Astrocyte (in vitro differentiated cells and primary cell): ENCODE measurements at regions not wholly inside any gene's neighbourhood (a gene's known extent, or its start where the extent isn't known, plus 50 kb on each side); places are given as distances from the start of the nearest gene placed in this dataset.

ENCODE experiments used
- DNase-seq: peaks from one replicate; pipeline ENCODE4 v3.0.0-alpha.2; 2010; ENCODE audit warnings: low read depth
- FAIRE-seq: peaks from 2 replicates; lab custom pipeline; 2011; peaks lifted over from hg19 to GRCh38; lab: Jason Lieb, UNC
- H2AFZ ChIP-seq: 2 replicates; pipeline ENCODE4 v1.6.0; 2012; ENCODE audit warnings: low read depth, low read length, inconsistent platforms
- H3K27ac ChIP-seq: 2 replicates; pipeline ENCODE4 v1.5.1; 2011; ENCODE audit warnings: low read depth, low read length, inconsistent platforms
- H3K27me3 ChIP-seq: 2 replicates; pipeline ENCODE4 v1.6.0; 2011; ENCODE audit warnings: low read length, inconsistent platforms; ENCODE audit not compliant: insufficient read depth
- H3K36me3 ChIP-seq: 2 replicates; pipeline ENCODE4 v1.5.1; 2011; ENCODE audit warnings: low read length, inconsistent platforms; ENCODE audit not compliant: insufficient read depth
- H3K4me1 ChIP-seq: 2 replicates; pipeline ENCODE4 v1.5.1; 2011; ENCODE audit warnings: low read length, inconsistent platforms; ENCODE audit not compliant: insufficient read depth
- H3K4me2 ChIP-seq: 2 replicates; pipeline ENCODE4 v1.6.0; 2012; ENCODE audit warnings: low read length, inconsistent platforms
- H3K4me3 ChIP-seq: 2 replicates; pipeline ENCODE4 v1.5.1; 2011; ENCODE audit warnings: low read depth, mild to moderate bottlenecking, low read length, inconsistent platforms; ENCODE audit not compliant: insufficient read depth
- H3K79me2 ChIP-seq: 2 replicates; pipeline ENCODE4 v1.6.0; 2012; ENCODE audit warnings: mild to moderate bottlenecking, low read length, inconsistent platforms; ENCODE audit not compliant: insufficient read depth
- H3K9ac ChIP-seq: 2 replicates; pipeline ENCODE4 v1.6.0; 2012; ENCODE audit warnings: mild to moderate bottlenecking, low read length, inconsistent platforms
- H3K9me3 ChIP-seq: 2 replicates; pipeline ENCODE4 v1.5.1; 2012; ENCODE audit warnings: low read depth, mild to moderate bottlenecking, low read length, inconsistent platforms; ENCODE audit not compliant: insufficient read depth
- H4K20me1 ChIP-seq: 2 replicates; pipeline ENCODE4 v1.6.0; 2012; ENCODE audit warnings: low read length, inconsistent platforms; ENCODE audit not compliant: insufficient read depth
- H3K27ac Mint-ChIP-seq: one replicate; pipeline ENCODE4 v1.8.0; 2021; ENCODE audit warnings: mild to moderate bottlenecking, mixed read lengths; ENCODE audit not compliant: unreplicated experiment
- H3K27me3 Mint-ChIP-seq: one replicate; pipeline ENCODE4 v1.8.0; 2021; ENCODE audit warnings: low read depth, mixed read lengths; ENCODE audit not compliant: unreplicated experiment
- H3K36me3 Mint-ChIP-seq: one replicate; pipeline ENCODE4 v1.8.0; 2021; ENCODE audit warnings: low read depth, mixed read lengths; ENCODE audit not compliant: unreplicated experiment
- H3K4me1 Mint-ChIP-seq: one replicate; pipeline ENCODE4 v1.8.0; 2021; ENCODE audit warnings: low read depth, mixed read lengths; ENCODE audit not compliant: unreplicated experiment
- H3K4me3 Mint-ChIP-seq: one replicate; pipeline ENCODE4 v1.8.0; 2021; ENCODE audit warnings: mild to moderate bottlenecking, moderate library complexity, mixed read lengths; ENCODE audit not compliant: unreplicated experiment
- H3K9me3 Mint-ChIP-seq: one replicate; pipeline ENCODE4 v1.8.0; 2021; ENCODE audit warnings: mild to moderate bottlenecking, mixed read lengths; ENCODE audit not compliant: unreplicated experiment
- CTCF ChIP-seq: IDR thresholded peaks from 2 replicates; pipeline ENCODE4 v1.5.1; 2011; ENCODE audit warnings: low read depth, mild to moderate bottlenecking, inconsistent platforms, low read length, moderate library complexity; ENCODE audit not compliant: insufficient read depth
- EZH2 ChIP-seq: IDR thresholded peaks from 2 replicates; pipeline ENCODE4 v1.6.1; 2012; ENCODE audit warnings: mild to moderate bottlenecking, low read length, inconsistent platforms; ENCODE audit not compliant: insufficient read depth

DNA sequence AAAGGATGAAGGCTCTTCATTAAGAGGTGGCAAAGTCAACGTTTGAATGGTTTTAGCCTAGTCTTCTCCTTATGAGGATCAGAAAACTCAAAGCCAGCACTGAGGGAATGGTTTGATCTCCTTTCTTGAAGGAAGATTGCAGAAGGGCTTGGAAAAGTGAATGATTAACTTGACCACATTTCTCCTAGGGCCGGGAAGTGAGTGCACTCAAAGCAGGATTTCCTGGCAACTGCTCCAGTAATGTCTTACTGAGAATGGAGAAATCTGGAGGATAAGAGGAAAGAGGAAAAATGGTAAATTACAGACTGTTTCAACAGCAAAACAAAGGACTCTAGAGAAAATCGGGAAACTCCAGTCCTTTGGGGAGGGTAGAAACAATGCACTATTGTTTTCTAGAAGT is 189.0 kb upstream of the FOXA2 start:
- H3K27ac ChIP-seq, result no peak overlapping the region
- H3K36me3 ChIP-seq, result no peaks in the 10 kb centered on the region
- Mint-ChIP-seq H3K9me3 (peaks cover 9% of the 10 kb centered on the region), H3K4me3 (no peak overlapping the region), H3K27me3 (no peaks in the 10 kb centered on the region), H3K36me3 (peaks cover 2% of the 10 kb centered on the region), H3K4me1 (peaks cover 59% of the 10 kb centered on the region), H3K27ac (no peak overlapping the region)
- H3K9ac ChIP-seq, result no peak overlapping the region
- no peak overlapping the region for H3K4me3 ChIP-seq
- H3K27me3 ChIP-seq, result no peaks in the 10 kb centered on the region
- no peaks in the 10 kb centered on the region for H3K79me2 ChIP-seq
- no peak for FAIRE-seq
- no peak for DNase-seq
- no peak overlapping the region for H3K4me2 ChIP-seq
- no peaks in the 10 kb centered on the region for H4K20me1 ChIP-seq
- peaks cover 6% of the 10 kb centered on the region for H3K9me3 ChIP-seq
- H3K4me1 ChIP-seq, result peaks cover 7% of the 10 kb centered on the region
- no peak overlapping the region for H2AFZ ChIP-seq
- no peak for TF ChIP-seq EZH2
- no peak for TF ChIP-seq CTCF

- Mint-ChIP-seq H3K4me3 (peak overlapping the region; percentile 66), H3K27ac (peak overlapping the region; percentile 90), H3K27me3 (no peaks in the 10 kb centered on the region), H3K4me1 (peaks cover 44% of the 10 kb centered on the region), H3K9me3 (peaks cover 9% of the 10 kb centered on the region), H3K36me3 (peaks cover 2% of the 10 kb centered on the region)
- Histone ChIP-seq H3K4me1 (peaks cover 7% of the 10 kb centered on the region), H3K4me2 (peak overlapping the region; percentile 13), H3K79me2 (no peaks in the 10 kb centered on the region), H4K20me1 (no peaks in the 10 kb centered on the region), H2AFZ (no peak overlapping the region), H3K27me3 (no peaks in the 10 kb centered on the region), H3K36me3 (no peaks in the 10 kb centered on the region), H3K9ac (no peak overlapping the region), H3K27ac (no peak overlapping the region), H3K9me3 (peaks cover 6% of the 10 kb centered on the region), H3K4me3 (no peak overlapping the region)
- FAIRE-seq, result no peak
- no peak for TF ChIP-seq EZH2
- no peak for TF ChIP-seq CTCF
- no peak for DNase-seq
Observed at GRCh38 chr20:22775256-22775655, 190.9 kb upstream of the FOXA2 start.

GRCh38 chr20:22775671-22776139 is 191.3 kb upstream of the FOXA2 start:
- Mint-ChIP-seq H3K9me3 (peaks cover 9% of the 10 kb centered on the region), H3K27me3 (no peaks in the 10 kb centered on the region), H3K27ac (peak overlapping the region; percentile 90), H3K4me3 (peak overlapping the region; percentile 66), H3K36me3 (peaks cover 2% of the 10 kb centered on the region), H3K4me1 (peaks cover 43% of the 10 kb centered on the region)
- H3K4me1 ChIP-seq, result peaks cover 7% of the 10 kb centered on the region
- H3K27ac ChIP-seq, result peak overlapping the region; percentile 36
- no peak overlapping the region for H2AFZ ChIP-seq
- H3K4me3 ChIP-seq, result no peak overlapping the region
- DNase-seq (peak; percentile 40), FAIRE-seq (no peak)
- no peaks in the 10 kb centered on the region for H3K27me3 ChIP-seq
- H4K20me1 ChIP-seq, result no peaks in the 10 kb centered on the region
- no peaks in the 10 kb centered on the region for H3K79me2 ChIP-seq
- H3K4me2 ChIP-seq, result peak overlapping the region; percentile 13
- TF ChIP-seq CTCF (no peak), EZH2 (no peak)
- peaks cover 6% of the 10 kb centered on the region for H3K9me3 ChIP-seq
- H3K9ac ChIP-seq, result peak overlapping the region; percentile 21
- H3K36me3 ChIP-seq, result no peaks in the 10 kb centered on the region
